GM21529 (cell line): ENCODE measurements at regions not wholly inside any gene's neighbourhood (a gene's known extent, or its start where the extent isn't known, plus 50 kb on each side); places are given as distances from the start of the nearest gene placed in this dataset.
"Not testable (repeated sequence)": the region's sequence is repeated elsewhere in the genome, so short reads cannot be mapped to it uniquely, and the experiment has no call there.

Source experiments
- ATAC-seq: cut with Tn5 transposase; IDR thresholded peaks from one replicate; pipeline ENCODE4 v1.9.1; 2021; ENCODE audit not compliant: unreplicated experiment

- not testable (repeated sequence) for ATAC-seq
Observed at GRCh38 chr21:25531538-25532250, 75.6 kb downstream of the MRPL39 start.

GRCh38 chr21:25528515-25528914, 78.8 kb downstream of the MRPL39 start:
- no peak for ATAC-seq

GRCh38 chr21:25518491-25518911, 88.8 kb downstream of the MRPL39 start:
- no peak for ATAC-seq

GRCh38 chr21:25515484-25516405, 91.5 kb downstream of the MRPL39 start:
- ATAC-seq: no peak

GRCh38 chr21:25513810-25514209, 93.5 kb downstream of the MRPL39 start:
- ATAC-seq: no peak

GRCh38 chr21:25512095-25513081, 94.9 kb downstream of the MRPL39 start:
- no peak for ATAC-seq

GRCh38 chr21:25509862-25510261, 97.4 kb downstream of the MRPL39 start:
- peak; percentile 57 for ATAC-seq

GRCh38 chr21:25508364-25508763, 98.9 kb downstream of the MRPL39 start:
- no peak for ATAC-seq

- ATAC-seq: peak; percentile 42
Observed at GRCh38 chr21:25507522-25507921, 99.8 kb downstream of the MRPL39 start.

- ATAC-seq: no peak
Observed at GRCh38 chr21:25506887-25507286, 100.4 kb downstream of the MRPL39 start.

- no peak for ATAC-seq
Observed at GRCh38 chr21:25506261-25506660, 101.0 kb downstream of the MRPL39 start.

GRCh38 chr21:25503981-25504380, 103.3 kb downstream of the MRPL39 start:
- no peak for ATAC-seq

GRCh38 chr21:25501996-25502665, 105.2 kb downstream of the MRPL39 start:
- peak; percentile 63 for ATAC-seq

GRCh38 chr21:25501462-25501861, 105.8 kb downstream of the MRPL39 start:
- ATAC-seq: peak; percentile 21

- ATAC-seq: no peak
Observed at GRCh38 chr21:25500598-25500997, 106.7 kb downstream of the MRPL39 start.

GRCh38 chr21:25496825-25497482, 110.3 kb downstream of the MRPL39 start:
- no peak for ATAC-seq

- ATAC-seq: peak; percentile 43
Observed at GRCh38 chr21:25494804-25495203, 112.5 kb downstream of the MRPL39 start.

GRCh38 chr21:25493722-25494121, 113.6 kb downstream of the MRPL39 start:
- ATAC-seq: no peak

- no peak for ATAC-seq
Observed at GRCh38 chr21:25491267-25491666, 116.0 kb downstream of the MRPL39 start.

GRCh38 chr21:25490742-25491141, 116.5 kb downstream of the MRPL39 start:
- no peak for ATAC-seq
